GM12878 (cell line): ENCODE measurements at regions not wholly inside any gene's neighbourhood (a gene's known extent, or its start where the extent isn't known, plus 50 kb on each side); places are given as distances from the start of the nearest gene placed in this dataset.

Source experiments
- ATAC-seq: fragments of 200-7000 bp; cut with Tn5 transposase; 3 replicates; pipeline ENCODE4 v1.9.1; 2020; ENCODE audit warnings: mild to moderate bottlenecking, moderate library complexity
- BruUV-seq: library from RNA; stranded (reverse); fragments of 400-500 nt; replicated peaks from 2 replicates; lab custom pipeline; 2021; lab: Mats Ljungman, UMichigan
- CTCF ChIA-PET: fragments of 300-600 bp; sonication (Branson Sonifier 250); formaldehyde crosslinking; extraction: SDS; loops from one replicate; lab custom pipeline; 2021; ENCODE audit warnings: inconsistent platforms; lab: Yijun Ruan, JAX
- POLR2A ChIA-PET: fragments of 350-600 bp; formaldehyde crosslinking; extraction: SDS; loops from one replicate; lab custom pipeline; 2021; ENCODE audit warnings: inconsistent platforms; lab: Charles Lee
- RAD21 ChIA-PET: fragments of 300-600 bp; sonication (Branson Sonifier 250); formaldehyde crosslinking; loops from one replicate; lab custom pipeline; 2023; ENCODE audit warnings: antibody characterized with exemption; ENCODE audit not compliant: unreplicated experiment; lab: Charles Lee
- SMC1A ChIA-PET: fragments of 300-600 bp; sonication (Branson Sonifier 250); formaldehyde crosslinking; loops from one replicate; lab custom pipeline; 2023; ENCODE audit not compliant: unreplicated experiment, uncharacterized antibody; lab: Charles Lee
- DNase-seq: peaks from one replicate; pipeline ENCODE4 v3.0.0-alpha.2; 2011; ENCODE audit warnings: low read depth, low spot score
- FAIRE-seq: peaks from 3 replicates; lab custom pipeline; 2011; peaks lifted over from hg19 to GRCh38; lab: Jason Lieb, UNC
- H2AFZ ChIP-seq: 2 replicates; pipeline ENCODE4 v1.6.0; 2011; ENCODE audit warnings: low read depth, low read length, control low read depth; ENCODE audit not compliant: control insufficient read depth
- H3K27ac ChIP-seq: 2 replicates; pipeline ENCODE4 v1.5.1; 2011; ENCODE audit warnings: control low read depth; ENCODE audit not compliant: control insufficient read depth, insufficient read depth
- H3K27me3 ChIP-seq, 2 experiments: replicated peaks in 1 of 2; 2 replicates each; pipeline versions ENCODE4 v1.6.0 to v1.6.1; 2011; ENCODE audit warnings: low read length in 1 of 2; ENCODE audit not compliant: control insufficient read depth in 2 of 2, insufficient read depth in 2 of 2
- H3K36me3 ChIP-seq, 2 experiments: 2 replicates each; pipeline ENCODE4 v1.5.1; 2011; ENCODE audit warnings: low read length in 1 of 2; ENCODE audit not compliant: control insufficient read depth in 2 of 2, insufficient read depth in 2 of 2
- H3K4me1 ChIP-seq: 2 replicates; pipeline ENCODE4 v1.6.1; 2011; ENCODE audit warnings: mild to moderate bottlenecking, low read length, moderate library complexity, mixed read lengths; ENCODE audit not compliant: control insufficient read depth, insufficient read depth
- H3K4me2 ChIP-seq: 2 replicates; pipeline ENCODE4 v1.6.0; 2011; ENCODE audit warnings: control low read depth; ENCODE audit not compliant: control insufficient read depth, insufficient read depth
- H3K4me3 ChIP-seq: fragments of 200-600 bp; sonication (generic); 2 replicates; pipeline ENCODE4 v1.5.1; 2016
- H3K79me2 ChIP-seq: 2 replicates; pipeline ENCODE4 v1.6.0; 2011; ENCODE audit warnings: low read length; ENCODE audit not compliant: control insufficient read depth, insufficient read depth
- H3K9ac ChIP-seq: 2 replicates; pipeline ENCODE4 v1.8.0; 2011; ENCODE audit warnings: low read length, control low read depth, mixed read lengths; ENCODE audit not compliant: control insufficient read depth, insufficient read depth
- H3K9me3 ChIP-seq: replicated peaks from 3 replicates; pipeline ENCODE4 v1.5.1; 2011; ENCODE audit warnings: mild to moderate bottlenecking, low read length; ENCODE audit not compliant: control insufficient read depth, insufficient read depth
- H4K20me1 ChIP-seq: 2 replicates; pipeline ENCODE4 v1.6.0; 2011; ENCODE audit not compliant: control insufficient read depth, insufficient read depth
- ATF3 ChIP-seq: IDR thresholded peaks from 2 replicates; pipeline ENCODE4 v1.6.1; 2011; ENCODE audit warnings: low read depth, mild to moderate bottlenecking, low read length, moderate library complexity, borderline replicate concordance; ENCODE audit errors: extremely low read depth
- BHLHE40 ChIP-seq, 2 experiments: fragments of 450-650 bp in 1 of 2; IDR thresholded peaks; 2 replicates each; pipeline ENCODE4 v1.6.1; 2011 to 2017; ENCODE audit warnings: low read depth in 2 of 2, borderline replicate concordance in 1 of 2, improper control_type of control experiment in 1 of 2, low read length in 1 of 2, mild to moderate bottlenecking in 1 of 2
- CBX3 ChIP-seq: fragments of 200-600 bp; sonication (generic); IDR thresholded peaks from 2 replicates; pipeline ENCODE4 v1.6.1; 2016; ENCODE audit warnings: low read depth, borderline replicate concordance
- CHD4 ChIP-seq: fragments of 200-600 bp; sonication (generic); IDR thresholded peaks from 2 replicates; pipeline ENCODE4 v1.6.1; 2016; ENCODE audit warnings: mild to moderate bottlenecking
- CUX1 ChIP-seq: IDR thresholded peaks from 2 replicates; pipeline ENCODE4 v1.6.1; 2012; ENCODE audit warnings: improper control_type of control experiment, low read depth, low read length; ENCODE audit not compliant: insufficient replicate concordance
- E2F4 ChIP-seq: IDR thresholded peaks from 2 replicates; pipeline ENCODE4 v1.6.1; 2012; ENCODE audit warnings: low read depth, low read length, improper control_type of control experiment
- GABPA ChIP-seq: IDR thresholded peaks from 2 replicates; pipeline ENCODE4 v1.6.1; 2014; ENCODE audit warnings: antibody characterized with exemption, low read depth, mild to moderate bottlenecking, inconsistent platforms
- HDAC2 ChIP-seq: fragments of 200-600 bp; sonication (generic); IDR thresholded peaks from 2 replicates; pipeline ENCODE4 v1.6.1; 2017
- NRF1 ChIP-seq: conservative IDR thresholded peaks from 2 replicates; pipeline ENCODE4 v1.6.1; 2011; ENCODE audit warnings: mild to moderate bottlenecking, low read depth, low read length, improper control_type of control experiment
- POLR2AphosphoS5 ChIP-seq: IDR thresholded peaks from 2 replicates; pipeline ENCODE4 v1.6.1; 2011; ENCODE audit warnings: mild to moderate bottlenecking, low read length, inconsistent platforms
- SMC3 ChIP-seq: IDR thresholded peaks from 2 replicates; pipeline ENCODE4 v1.6.1; 2011; ENCODE audit warnings: low read length, improper control_type of control experiment, borderline replicate concordance
- SREBF1 ChIP-seq: IDR thresholded peaks from 2 replicates; pipeline ENCODE4 v1.6.1; 2012; ENCODE audit warnings: mild to moderate bottlenecking, low read length
- TAF1 ChIP-seq: IDR thresholded peaks from 2 replicates; pipeline ENCODE4 v1.6.1; 2011; ENCODE audit warnings: mild to moderate bottlenecking, low read depth, low read length, borderline replicate concordance
- ZBED1 ChIP-seq: IDR thresholded peaks from 2 replicates; pipeline ENCODE4 v1.6.1; 2016; ENCODE audit warnings: borderline replicate concordance
- WGBS: methylation state at CpG from one replicate; pipeline ENCODE4 v1.1.6; 2016; ENCODE audit warnings: low lambda C conversion rate; ENCODE audit not compliant: insufficient replicate concordance, insufficient coverage; ENCODE audit errors: missing lambda C conversion rate; 5-methylcytosine and 5-hydroxymethylcytosine counted together
- in situ Hi-C: fragments of 300-500 bp; cut with MboI; formaldehyde crosslinking; loops from 9 replicates; pipeline ENCODE4 v1.14.3; 2018; ENCODE audit warnings: mixed read lengths
- intact Hi-C: fragments of 100-400 bp; cut with micrococcal nuclease; formaldehyde crosslinking; loops from one replicate; pipeline ENCODE4 v1.14.2; 2022; ENCODE audit not compliant: unreplicated experiment
- TF ChIP-seq, protein P1 (sequence below): fragments of 450-650 bp; IDR thresholded peaks from 2 replicates; pipeline ENCODE4 v1.6.1; 2017; ENCODE audit warnings: mild to moderate bottlenecking, low read depth, inconsistent platforms; ENCODE audit not compliant: poor library complexity, severe bottlenecking
- TF ChIP-seq, protein P2 (sequence below): fragments of 450-650 bp; IDR thresholded peaks from 2 replicates; pipeline ENCODE4 v1.6.1; 2017; ENCODE audit warnings: borderline replicate concordance

DNA sequence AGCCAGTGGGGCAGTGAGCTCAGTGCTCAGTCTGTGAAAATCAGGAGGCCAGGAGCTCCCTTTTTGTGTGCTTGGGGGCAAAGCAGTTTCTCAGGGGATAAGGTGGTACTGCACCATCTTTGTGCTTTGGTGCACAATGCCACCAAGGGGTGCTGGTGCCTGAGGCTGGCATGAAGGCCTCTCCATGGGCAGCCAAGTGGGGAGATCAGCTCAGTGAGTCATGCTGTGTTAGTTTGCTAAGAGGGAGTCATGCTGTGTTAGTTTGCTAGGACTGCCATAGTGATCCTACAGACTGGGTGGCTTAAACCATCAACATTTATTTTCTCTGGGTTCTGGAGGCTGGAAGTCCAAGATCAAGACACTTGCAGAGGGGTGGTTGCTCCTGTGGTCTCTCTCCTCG is 428.1 kb downstream of the PRDM2 start:
- in situ Hi-C loops: no loop called here
- no peak for ATAC-seq
- TF ChIP-seq ATF3 (no peak), POLR2AphosphoS5 (no peak), CUX1 (no peak), GABPA (no peak), E2F4 (no peak), SREBF1 (no peak), ZBED1 (no peak), BHLHE40 (IDR thresholded peaks at IDR 0.05; ENCODE audit: borderline replicate concordance in 1 of 2, low read depth in 2 of 2, low read length in 1 of 2) (no peak), SMC3 (no peak), HDAC2 (no peak), CBX3 (no peak), TAF1 (no peak), NRF1 (no peak), CHD4 (no peak)
- TF ChIP-seq, protein P1, sequence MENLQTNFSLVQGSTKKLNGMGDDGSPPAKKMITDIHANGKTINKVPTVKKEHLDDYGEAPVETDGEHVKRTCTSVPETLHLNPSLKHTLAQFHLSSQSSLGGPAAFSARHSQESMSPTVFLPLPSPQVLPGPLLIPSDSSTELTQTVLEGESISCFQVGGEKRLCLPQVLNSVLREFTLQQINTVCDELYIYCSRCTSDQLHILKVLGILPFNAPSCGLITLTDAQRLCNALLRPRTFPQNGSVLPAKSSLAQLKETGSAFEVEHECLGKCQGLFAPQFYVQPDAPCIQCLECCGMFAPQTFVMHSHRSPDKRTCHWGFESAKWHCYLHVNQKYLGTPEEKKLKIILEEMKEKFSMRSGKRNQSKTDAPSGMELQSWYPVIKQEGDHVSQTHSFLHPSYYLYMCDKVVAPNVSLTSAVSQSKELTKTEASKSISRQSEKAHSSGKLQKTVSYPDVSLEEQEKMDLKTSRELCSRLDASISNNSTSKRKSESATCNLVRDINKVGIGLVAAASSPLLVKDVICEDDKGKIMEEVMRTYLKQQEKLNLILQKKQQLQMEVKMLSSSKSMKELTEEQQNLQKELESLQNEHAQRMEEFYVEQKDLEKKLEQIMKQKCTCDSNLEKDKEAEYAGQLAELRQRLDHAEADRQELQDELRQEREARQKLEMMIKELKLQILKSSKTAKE: no peak
- TF ChIP-seq, protein P2, sequence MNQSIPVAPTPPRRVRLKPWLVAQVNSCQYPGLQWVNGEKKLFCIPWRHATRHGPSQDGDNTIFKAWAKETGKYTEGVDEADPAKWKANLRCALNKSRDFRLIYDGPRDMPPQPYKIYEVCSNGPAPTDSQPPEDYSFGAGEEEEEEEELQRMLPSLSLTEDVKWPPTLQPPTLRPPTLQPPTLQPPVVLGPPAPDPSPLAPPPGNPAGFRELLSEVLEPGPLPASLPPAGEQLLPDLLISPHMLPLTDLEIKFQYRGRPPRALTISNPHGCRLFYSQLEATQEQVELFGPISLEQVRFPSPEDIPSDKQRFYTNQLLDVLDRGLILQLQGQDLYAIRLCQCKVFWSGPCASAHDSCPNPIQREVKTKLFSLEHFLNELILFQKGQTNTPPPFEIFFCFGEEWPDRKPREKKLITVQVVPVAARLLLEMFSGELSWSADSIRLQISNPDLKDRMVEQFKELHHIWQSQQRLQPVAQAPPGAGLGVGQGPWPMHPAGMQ: no peak

More for the DNA sequence above, 428.1 kb downstream of the PRDM2 start:
- Histone ChIP-seq H3K27me3 (no peaks in the 10 kb centered on the region), H3K79me2 (no peaks in the 10 kb centered on the region), H3K9ac (no peak overlapping the region), H3K36me3 (no peaks in the 10 kb centered on the region), H3K4me1 (no peaks in the 10 kb centered on the region), H3K27ac (no peak overlapping the region), H4K20me1 (no peaks in the 10 kb centered on the region), H3K4me3 (no peak overlapping the region), H3K9me3 (no peaks in the 10 kb centered on the region), H2AFZ (no peak overlapping the region), H3K4me2 (no peak overlapping the region)
- intact Hi-C loops: no loop called here
- no TSS peak for BruUV-seq
- no peak for FAIRE-seq
- CTCF ChIA-PET: no interaction called here
- no peak for DNase-seq
- POLR2A ChIA-PET: no interaction called here
- RAD21 ChIA-PET: no interaction called here
- SMC1A ChIA-PET: no interaction called here
- WGBS: 0% methylated on average over 1 of the region's 1 CpG
